Right lobe of liver (tissue), 4 donors: ENCODE measurements at regions not wholly inside any gene's neighbourhood (a gene's known extent, or its start where the extent isn't known, plus 50 kb on each side); places are given as distances from the start of the nearest gene placed in this dataset.

Source experiments
- CTCF ChIP-seq, 4 donors: fragments of 200-600 bp in 3 of 4; fragments of 450-650 bp in 1 of 4; IDR thresholded peaks; one replicate each; pipeline versions ENCODE4 v1.5.1 to v1.8.0; 2016 to 2022; ENCODE audit warnings: antibody characterized with exemption in 4 of 4, mild to moderate bottlenecking in 2 of 4
- POLR2A ChIP-seq: fragments of 450-650 bp; IDR thresholded peaks from one replicate; pipeline ENCODE4 v1.6.1; 2017; ENCODE audit warnings: antibody characterized with exemption, mild to moderate bottlenecking
- donor health status: DM: no; HTN: no; CAD: no.
- donor health status: DM: no; HTN: no; CAD: no.
- donor health status: DM: no; HTN: yes; CAD: no.

DNA sequence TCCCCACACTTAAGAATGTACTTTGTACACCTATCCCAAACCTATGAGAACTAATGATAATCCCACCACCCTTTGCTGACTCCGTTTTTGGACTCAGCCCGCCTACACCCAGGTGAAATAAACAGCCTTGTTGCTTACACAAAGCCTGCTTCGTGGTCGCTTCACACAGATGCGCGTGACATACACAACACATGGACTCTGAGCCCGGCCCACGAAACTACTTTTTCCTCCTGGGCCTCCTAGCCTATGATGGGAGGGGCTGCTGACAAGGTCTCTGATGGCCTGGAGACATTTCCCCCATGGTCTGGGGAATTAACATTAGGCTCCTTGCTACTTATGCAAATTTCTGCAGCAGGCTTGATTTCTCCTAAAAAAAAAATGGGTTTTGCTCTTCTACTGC lies 1176.4 kb upstream of the RAG2 start:
- TF ChIP-seq POLR2A = no peak
- no peak for TF ChIP-seq CTCF (IDR thresholded peaks at IDR 0.05)
